ENCODE measurements at regions not wholly inside any gene's neighbourhood (a gene's known extent, or its start where the extent isn't known, plus 50 kb on each side); places are given as distances from the start of the nearest gene placed in this dataset.

DNA sequence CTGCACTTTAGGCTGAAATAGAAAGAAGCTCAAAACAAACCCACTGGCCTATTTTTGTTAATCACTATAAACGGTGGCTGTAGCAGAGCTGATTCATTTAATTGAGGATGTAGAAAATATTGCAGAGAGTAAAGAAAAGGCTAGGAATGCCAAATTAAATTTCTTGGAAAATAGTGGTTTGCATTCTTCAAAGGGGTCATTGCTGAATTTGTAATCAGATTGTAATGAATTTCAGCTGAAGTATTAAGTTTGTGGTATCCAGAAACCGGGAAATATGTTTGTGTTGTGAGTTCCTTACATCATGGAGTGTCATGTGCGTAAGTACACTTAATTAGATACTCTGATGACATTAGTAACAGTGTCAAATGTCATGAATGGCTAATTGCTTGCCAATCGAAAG, 203.0 kb downstream of the SAMD5 start:
- Histone ChIP-seq H3K4me2 (ENCODE audit: low read depth, low read length) (no peak overlapping the region), H4K20me1 (ENCODE audit: insufficient read depth, low read length) (no peaks in the 10 kb centered on the region), H3K18ac (ENCODE audit: low read depth, low read length) (no peak overlapping the region), H4K5ac (ENCODE audit: low read depth, low read length) (no peak overlapping the region), H3K9me1 (ENCODE audit: insufficient read depth, low read length) (no peaks in the 10 kb centered on the region), H3K4me3 (ENCODE audit: insufficient read depth, low read depth, low read length) (no peak overlapping the region), H3K9ac (ENCODE audit: low read depth, low read length) (no peak overlapping the region), H3K79me1 (ENCODE audit: low read depth in 1 of 2, low read length in 2 of 2) (no peaks in the 10 kb centered on the region), H3K23ac (ENCODE audit: low read depth, low read length) (no peak overlapping the region), H3K14ac (replicated peaks; ENCODE audit: low read depth, low read length) (no peak overlapping the region), H2BK15ac (ENCODE audit: low read depth, low read length) (no peak overlapping the region), H3K36me3 (ENCODE audit: control insufficient read depth, insufficient read depth, low read length) (no peaks in the 10 kb centered on the region), H2BK20ac (ENCODE audit: low read depth, low read length) (no peak overlapping the region), H2AFZ (replicated peaks; ENCODE audit: low read length, poor library complexity) (no peak overlapping the region), H2AK5ac (ENCODE audit: low read depth, low read length) (no peak overlapping the region), H3K9me3 (ENCODE audit: control insufficient read depth, insufficient read depth, low read length) (no peaks in the 10 kb centered on the region), H3K4me1 (ENCODE audit: control insufficient read depth, insufficient read depth, low read length) (no peaks in the 10 kb centered on the region; the same call in 1 of the 2 replicates), H3K27ac (ENCODE audit: insufficient read depth, low read length) (no peak overlapping the region), H3K56ac (ENCODE audit: extremely low read depth, insufficient read depth, low read length) (no peak overlapping the region), H3K27me3 (ENCODE audit: control insufficient read depth, insufficient read depth, low read length) (no peaks in the 10 kb centered on the region; the same call in 1 of the 2 replicates), H4K8ac (ENCODE audit: low read depth in 2 of 2, low read length in 2 of 2) (no peak overlapping the region), H2BK120ac (ENCODE audit: low read depth, low read length) (no peak overlapping the region), H3K4ac (ENCODE audit: low read depth, low read length) (no peak overlapping the region), H2BK5ac (ENCODE audit: low read depth, low read length, poor library complexity, severe bottlenecking) (no peak overlapping the region), H2AK9ac (replicated peaks; ENCODE audit: low read depth, low read length, poor library complexity) (no peak overlapping the region), H4K91ac (ENCODE audit: insufficient read depth, low read depth, low read length) (no peak overlapping the region)
- dilution Hi-C loops (cut with HindIII; ENCODE audit: low sequenced_read_pairs, unreplicated experiment) (no loop called here), in situ Hi-C loops (cut with MboI; ENCODE audit: low sequenced_read_pairs) (no loop called here), intact Hi-C loops (cut with micrococcal nuclease) (no loop called here)
- no peak for DNase-seq
- ChIA-PET POLR2A (ENCODE audit: unreplicated experiment) (no interaction called here), CTCF (interaction anchor here (1.0 kb wide), 1 partner anchor 19 kb away, joined by 3 read pairs; no protein-coding TSS in a partner anchor)
- no TSS peak for BruUV-seq (replicated peaks)
- TF ChIP-seq SMC3 (IDR thresholded peaks at IDR 0.05; ENCODE audit: low read depth, low read length) = no peak
- TF ChIP-seq BHLHE40 (IDR thresholded peaks at IDR 0.05; ENCODE audit: low read depth, low read length) = no peak
- no peak for TF ChIP-seq RAD21 (IDR thresholded peaks at IDR 0.05; ENCODE audit: low read length)
- TF ChIP-seq, protein P1, sequence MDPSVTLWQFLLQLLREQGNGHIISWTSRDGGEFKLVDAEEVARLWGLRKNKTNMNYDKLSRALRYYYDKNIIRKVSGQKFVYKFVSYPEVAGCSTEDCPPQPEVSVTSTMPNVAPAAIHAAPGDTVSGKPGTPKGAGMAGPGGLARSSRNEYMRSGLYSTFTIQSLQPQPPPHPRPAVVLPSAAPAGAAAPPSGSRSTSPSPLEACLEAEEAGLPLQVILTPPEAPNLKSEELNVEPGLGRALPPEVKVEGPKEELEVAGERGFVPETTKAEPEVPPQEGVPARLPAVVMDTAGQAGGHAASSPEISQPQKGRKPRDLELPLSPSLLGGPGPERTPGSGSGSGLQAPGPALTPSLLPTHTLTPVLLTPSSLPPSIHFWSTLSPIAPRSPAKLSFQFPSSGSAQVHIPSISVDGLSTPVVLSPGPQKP (IDR thresholded peaks at IDR 0.05; ENCODE audit: borderline replicate concordance, low read depth, low read length) = no peak
- no peak for TF ChIP-seq MAZ (IDR thresholded peaks at IDR 0.05; ENCODE audit: borderline replicate concordance, low read depth, low read length)
- TF ChIP-seq CEBPB (IDR thresholded peaks at IDR 0.05; ENCODE audit: low read depth, low read length) = no peak
- TF ChIP-seq, protein P2, sequence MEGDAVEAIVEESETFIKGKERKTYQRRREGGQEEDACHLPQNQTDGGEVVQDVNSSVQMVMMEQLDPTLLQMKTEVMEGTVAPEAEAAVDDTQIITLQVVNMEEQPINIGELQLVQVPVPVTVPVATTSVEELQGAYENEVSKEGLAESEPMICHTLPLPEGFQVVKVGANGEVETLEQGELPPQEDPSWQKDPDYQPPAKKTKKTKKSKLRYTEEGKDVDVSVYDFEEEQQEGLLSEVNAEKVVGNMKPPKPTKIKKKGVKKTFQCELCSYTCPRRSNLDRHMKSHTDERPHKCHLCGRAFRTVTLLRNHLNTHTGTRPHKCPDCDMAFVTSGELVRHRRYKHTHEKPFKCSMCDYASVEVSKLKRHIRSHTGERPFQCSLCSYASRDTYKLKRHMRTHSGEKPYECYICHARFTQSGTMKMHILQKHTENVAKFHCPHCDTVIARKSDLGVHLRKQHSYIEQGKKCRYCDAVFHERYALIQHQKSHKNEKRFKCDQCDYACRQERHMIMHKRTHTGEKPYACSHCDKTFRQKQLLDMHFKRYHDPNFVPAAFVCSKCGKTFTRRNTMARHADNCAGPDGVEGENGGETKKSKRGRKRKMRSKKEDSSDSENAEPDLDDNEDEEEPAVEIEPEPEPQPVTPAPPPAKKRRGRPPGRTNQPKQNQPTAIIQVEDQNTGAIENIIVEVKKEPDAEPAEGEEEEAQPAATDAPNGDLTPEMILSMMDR (conservative IDR thresholded peaks at IDR 0.05; ENCODE audit: low read depth, low read length) = no peak
- TF ChIP-seq MAFK (IDR thresholded peaks at IDR 0.05; ENCODE audit: low read depth, low read length) = no peak
- TF ChIP-seq MXI1 (IDR thresholded peaks at IDR 0.05; ENCODE audit: borderline replicate concordance, low read depth, low read length) = no peak
- no peak for TF ChIP-seq RCOR1 (IDR thresholded peaks at IDR 0.05; ENCODE audit: insufficient replicate concordance, low read length)
- no peak for TF ChIP-seq POLR2A (IDR thresholded peaks at IDR 0.05; ENCODE audit: low read depth, low read length)
- TF ChIP-seq CHD1 (IDR thresholded peaks at IDR 0.05; ENCODE audit: low read depth, low read length) = no peak
- TF ChIP-seq, protein P3, sequence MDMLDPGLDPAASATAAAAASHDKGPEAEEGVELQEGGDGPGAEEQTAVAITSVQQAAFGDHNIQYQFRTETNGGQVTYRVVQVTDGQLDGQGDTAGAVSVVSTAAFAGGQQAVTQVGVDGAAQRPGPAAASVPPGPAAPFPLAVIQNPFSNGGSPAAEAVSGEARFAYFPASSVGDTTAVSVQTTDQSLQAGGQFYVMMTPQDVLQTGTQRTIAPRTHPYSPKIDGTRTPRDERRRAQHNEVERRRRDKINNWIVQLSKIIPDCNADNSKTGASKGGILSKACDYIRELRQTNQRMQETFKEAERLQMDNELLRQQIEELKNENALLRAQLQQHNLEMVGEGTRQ (IDR thresholded peaks at IDR 0.05; ENCODE audit: low read depth, low read length) = no peak
- no peak for TF ChIP-seq FOS (IDR thresholded peaks at IDR 0.05; ENCODE audit: low read depth, low read length)
- no peak for TF ChIP-seq NFE2L2 (IDR thresholded peaks at IDR 0.05; ENCODE audit: low read depth, low read length)
- no peak for TF ChIP-seq RFX5 (IDR thresholded peaks at IDR 0.05; ENCODE audit: low read depth, low read length)
- whole genome bisulfite sequencing, 2 experiments (ENCODE audit: extremely low coverage in 2 of 2, insufficient read length in 1 of 2) = no CpG with 5 or more reads among the region's 4 CpGs
- ATAC-seq (ENCODE audit: low read depth) = no peak

All from IMR-90 (cell line).